ENCODE measurements at regions not wholly inside any gene's neighbourhood (a gene's known extent, or its start where the extent isn't known, plus 50 kb on each side); places are given as distances from the start of the nearest gene placed in this dataset.

- TF ChIP-seq, protein P1, sequence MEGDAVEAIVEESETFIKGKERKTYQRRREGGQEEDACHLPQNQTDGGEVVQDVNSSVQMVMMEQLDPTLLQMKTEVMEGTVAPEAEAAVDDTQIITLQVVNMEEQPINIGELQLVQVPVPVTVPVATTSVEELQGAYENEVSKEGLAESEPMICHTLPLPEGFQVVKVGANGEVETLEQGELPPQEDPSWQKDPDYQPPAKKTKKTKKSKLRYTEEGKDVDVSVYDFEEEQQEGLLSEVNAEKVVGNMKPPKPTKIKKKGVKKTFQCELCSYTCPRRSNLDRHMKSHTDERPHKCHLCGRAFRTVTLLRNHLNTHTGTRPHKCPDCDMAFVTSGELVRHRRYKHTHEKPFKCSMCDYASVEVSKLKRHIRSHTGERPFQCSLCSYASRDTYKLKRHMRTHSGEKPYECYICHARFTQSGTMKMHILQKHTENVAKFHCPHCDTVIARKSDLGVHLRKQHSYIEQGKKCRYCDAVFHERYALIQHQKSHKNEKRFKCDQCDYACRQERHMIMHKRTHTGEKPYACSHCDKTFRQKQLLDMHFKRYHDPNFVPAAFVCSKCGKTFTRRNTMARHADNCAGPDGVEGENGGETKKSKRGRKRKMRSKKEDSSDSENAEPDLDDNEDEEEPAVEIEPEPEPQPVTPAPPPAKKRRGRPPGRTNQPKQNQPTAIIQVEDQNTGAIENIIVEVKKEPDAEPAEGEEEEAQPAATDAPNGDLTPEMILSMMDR (IDR thresholded peaks at IDR 0.05) = no peak
- no peak for TF ChIP-seq POLR2A (IDR thresholded peaks at IDR 0.05)
Measured at GRCh38 chr15:37372064-37372463, 271.7 kb upstream of the MEIS2 start.
